Endodermal cell (in vitro differentiated cells): ENCODE measurements at regions not wholly inside any gene's neighbourhood (a gene's known extent, or its start where the extent isn't known, plus 50 kb on each side); places are given as distances from the start of the nearest gene placed in this dataset.
"Not testable (repeated sequence)": the region's sequence is repeated elsewhere in the genome, so short reads cannot be mapped to it uniquely, and the experiment has no call there.

ENCODE experiments used
- DNase-seq: peaks from one replicate; pipeline ENCODE4 v3.0.0-alpha.2; 2017
- H3K27ac ChIP-seq: 2 replicates; pipeline ENCODE4 v1.5.1; 2013; ENCODE audit warnings: mild to moderate bottlenecking, low read depth, low read length, moderate library complexity
- H3K27me3 ChIP-seq: 2 replicates; pipeline ENCODE4 v1.6.1; 2013; ENCODE audit warnings: mild to moderate bottlenecking, low read length, moderate library complexity; ENCODE audit not compliant: insufficient read depth, control insufficient read depth, poor library complexity, severe bottlenecking
- H3K36me3 ChIP-seq: 2 replicates; pipeline ENCODE4 v1.7.0; 2013; ENCODE audit warnings: mild to moderate bottlenecking, low read length, moderate library complexity; ENCODE audit not compliant: control insufficient read depth, insufficient read depth
- H3K4me1 ChIP-seq: one replicate; pipeline ENCODE4 v1.7.0; 2013; ENCODE audit warnings: low read length; ENCODE audit not compliant: control insufficient read depth, insufficient read depth
- H3K4me3 ChIP-seq: 2 replicates; pipeline ENCODE4 v1.5.1; 2013; ENCODE audit warnings: mild to moderate bottlenecking, low read length, moderate library complexity
- H3K9ac ChIP-seq: 2 replicates; pipeline ENCODE4 v1.6.1; 2013; ENCODE audit warnings: mild to moderate bottlenecking, low read length, moderate library complexity; ENCODE audit not compliant: poor library complexity, severe bottlenecking; ENCODE audit errors: extremely low read depth
- H3K9me3 ChIP-seq: 2 replicates; pipeline ENCODE4 v1.6.1; 2013; ENCODE audit warnings: mild to moderate bottlenecking, low read length, moderate library complexity; ENCODE audit not compliant: control insufficient read depth
- H3K27ac Mint-ChIP-seq: 2 replicates; pipeline ENCODE4 v1.8.0; 2020; ENCODE audit warnings: mixed read lengths
- H3K27me3 Mint-ChIP-seq: 2 replicates; pipeline ENCODE4 v1.8.0; 2021; ENCODE audit warnings: mild to moderate bottlenecking, mixed read lengths; ENCODE audit not compliant: insufficient read depth
- H3K36me3 Mint-ChIP-seq: 2 replicates; pipeline ENCODE4 v1.8.0; 2020; ENCODE audit warnings: low read depth, mixed read lengths
- H3K4me1 Mint-ChIP-seq: 2 replicates; pipeline ENCODE4 v1.8.0; 2020; ENCODE audit warnings: mixed read lengths
- H3K4me3 Mint-ChIP-seq: 2 replicates; pipeline ENCODE4 v1.8.0; 2020; ENCODE audit warnings: mild to moderate bottlenecking, moderate library complexity, mixed read lengths
- H3K9me3 Mint-ChIP-seq: 2 replicates; pipeline ENCODE4 v1.8.0; 2020; ENCODE audit warnings: mild to moderate bottlenecking, mixed read lengths
- CTCF ChIP-seq: fragments of 200-600 bp; sonication (generic); conservative IDR thresholded peaks from 2 replicates; pipeline ENCODE4 v1.5.0; 2021; ENCODE audit warnings: antibody characterized with exemption, mild to moderate bottlenecking
- WGBS, 2 experiments: methylation state at CpG; one replicate each; pipeline versions ENCODE4 v1.1.5 to v1.1.7; 2013; ENCODE audit warnings: missing lambda C conversion rate in 2 of 2, mixed read lengths in 1 of 2; ENCODE audit not compliant: insufficient coverage in 1 of 2, insufficient read length in 1 of 2; 5-methylcytosine and 5-hydroxymethylcytosine counted together

- Mint-ChIP-seq H3K27me3 (no peaks in the 10 kb centered on the region), H3K4me1 (peaks cover 18% of the 10 kb centered on the region), H3K36me3 (peaks cover under 1% of the 10 kb centered on the region), H3K9me3 (peaks cover 25% of the 10 kb centered on the region), H3K27ac (no peak overlapping the region), H3K4me3 (no peak overlapping the region)
- Histone ChIP-seq H3K9me3 (peaks cover 14% of the 10 kb centered on the region), H3K9ac (no peak overlapping the region), H3K27me3 (no peaks in the 10 kb centered on the region), H3K4me3 (no peak overlapping the region), H3K27ac (no peak overlapping the region), H3K4me1 (no peaks in the 10 kb centered on the region), H3K36me3 (no peaks in the 10 kb centered on the region)
- no peak for TF ChIP-seq CTCF
- DNase-seq: no peak
These were observed 276.5 kb upstream of the USP25 start for GRCh38 chr21:15453261-15453660.

- H3K27me3 ChIP-seq, H3K9ac ChIP-seq, H3K4me3 ChIP-seq, H3K4me3 Mint-ChIP-seq, H3K36me3 Mint-ChIP-seq, H3K27me3 Mint-ChIP-seq, H3K4me1 ChIP-seq, H3K27ac Mint-ChIP-seq, H3K27ac ChIP-seq, H3K9me3 ChIP-seq, H3K36me3 ChIP-seq, DNase-seq: not testable (repeated sequence)
- H3K4me1 Mint-ChIP-seq: peaks cover 18% of the 10 kb centered on the region
- peaks cover 21% of the 10 kb centered on the region for H3K9me3 Mint-ChIP-seq
- WGBS, 2 experiments: 88 to 89% methylated on average over 1 of the region's 1 CpG
These were observed 276.0 kb upstream of the USP25 start for GRCh38 chr21:15453785-15454184.

- not testable (repeated sequence) for H3K36me3 ChIP-seq, H3K9me3 ChIP-seq, H3K27ac ChIP-seq, H3K36me3 Mint-ChIP-seq, H3K27me3 Mint-ChIP-seq, H3K4me3 Mint-ChIP-seq, DNase-seq, H3K27ac Mint-ChIP-seq, H3K4me3 ChIP-seq, H3K9ac ChIP-seq, H3K4me1 ChIP-seq, H3K27me3 ChIP-seq
- H3K9me3 Mint-ChIP-seq: peaks cover 15% of the 10 kb centered on the region
- peaks cover 18% of the 10 kb centered on the region for H3K4me1 Mint-ChIP-seq
- WGBS, 2 experiments: 60 to 86% methylated on average over 1 of the region's 2 CpGs
These were observed 274.9 kb upstream of the USP25 start for GRCh38 chr21:15454931-15455330.

GRCh38 chr21:15455819-15456462 lies 273.8 kb upstream of the USP25 start:
- no peak overlapping the region for H3K4me3 Mint-ChIP-seq
- Histone ChIP-seq H3K9ac (no peak overlapping the region), H3K4me1 (no peaks in the 10 kb centered on the region), H3K27me3 (no peaks in the 10 kb centered on the region), H3K9me3 (peaks cover 3% of the 10 kb centered on the region), H3K36me3 (no peaks in the 10 kb centered on the region), H3K27ac (no peak overlapping the region), H3K4me3 (no peak overlapping the region)
- H3K9me3 Mint-ChIP-seq: peaks cover 6% of the 10 kb centered on the region
- TF ChIP-seq CTCF: no peak
- DNase-seq: no peak
- WGBS, 2 experiments: 90% methylated on average over 12 to 14 of the region's 14 CpGs
- no peaks in the 10 kb centered on the region for H3K36me3 Mint-ChIP-seq
- no peaks in the 10 kb centered on the region for H3K27me3 Mint-ChIP-seq
- peaks cover 18% of the 10 kb centered on the region for H3K4me1 Mint-ChIP-seq
- H3K27ac Mint-ChIP-seq: no peak overlapping the region
